ENCODE measurements at regions not wholly inside any gene's neighbourhood (a gene's known extent, or its start where the extent isn't known, plus 50 kb on each side); places are given as distances from the start of the nearest gene placed in this dataset.
"Not testable (repeated sequence)": the region's sequence is repeated elsewhere in the genome, so short reads cannot be mapped to it uniquely, and the experiment has no call there.

GRCh38 chr5:20833081-20833627, 845.2 kb upstream of the CDH18 start:
- no peak for TF ChIP-seq ZNF274 (IDR thresholded peaks at IDR 0.05; ENCODE audit: low read depth, low read length)
- no peak overlapping the region for H3K4me3 ChIP-seq (ENCODE audit: low read length)

GRCh38 chr5:20832204-20833080, 844.4 kb upstream of the CDH18 start:
- no peak for TF ChIP-seq ZNF274 (IDR thresholded peaks at IDR 0.05; ENCODE audit: low read depth, low read length)
- H3K4me3 ChIP-seq (ENCODE audit: low read length), result no peak overlapping the region

GRCh38 chr5:20825951-20826350, 838.0 kb upstream of the CDH18 start:
- not testable (repeated sequence) for H3K4me3 ChIP-seq (ENCODE audit: low read length)

GRCh38 chr5:20797216-20797615, 809.2 kb upstream of the CDH18 start:
- not testable (repeated sequence) for H3K4me3 ChIP-seq (ENCODE audit: low read length)

- H3K4me3 ChIP-seq (ENCODE audit: low read length), result not testable (repeated sequence)
Measured at GRCh38 chr5:20784755-20785154, 796.8 kb upstream of the CDH18 start.

GRCh38 chr5:20783484-20783883, 795.5 kb upstream of the CDH18 start:
- not testable (repeated sequence) for H3K4me3 ChIP-seq (ENCODE audit: low read length)

GRCh38 chr5:20771338-20771737, 783.3 kb upstream of the CDH18 start:
- not testable (repeated sequence) for H3K4me3 ChIP-seq (ENCODE audit: low read length)

GRCh38 chr5:20765074-20765473, 777.1 kb upstream of the CDH18 start:
- not testable (repeated sequence) for H3K4me3 ChIP-seq (ENCODE audit: low read length)

GRCh38 chr5:20759459-20759858, 771.5 kb upstream of the CDH18 start:
- not testable (repeated sequence) for H3K4me3 ChIP-seq (ENCODE audit: low read length)

- not testable (repeated sequence) for H3K4me3 ChIP-seq (ENCODE audit: low read length)
Measured at GRCh38 chr5:20752179-20752578, 764.2 kb upstream of the CDH18 start.

- H3K4me3 ChIP-seq (ENCODE audit: low read length), result not testable (repeated sequence)
Measured at GRCh38 chr5:20735715-20736114, 747.7 kb upstream of the CDH18 start.

- H3K4me3 ChIP-seq (ENCODE audit: low read length), result not testable (repeated sequence)
Measured at GRCh38 chr5:20732223-20732622, 744.2 kb upstream of the CDH18 start.

- H3K4me3 ChIP-seq (ENCODE audit: low read length), result not testable (repeated sequence)
Measured at GRCh38 chr5:20721286-20721685, 733.3 kb upstream of the CDH18 start.

GRCh38 chr5:20711520-20712155, 723.6 kb upstream of the CDH18 start:
- not testable (repeated sequence) for H3K4me3 ChIP-seq (ENCODE audit: low read length)

- H3K4me3 ChIP-seq (ENCODE audit: low read length), result not testable (repeated sequence)
Measured at GRCh38 chr5:20707634-20708033, 719.6 kb upstream of the CDH18 start.

- TF ChIP-seq ZNF274 (IDR thresholded peaks at IDR 0.05; ENCODE audit: low read depth, low read length), result no peak
- H3K4me3 ChIP-seq (ENCODE audit: low read length), result no peak overlapping the region
Measured at GRCh38 chr5:20694121-20694520, 706.1 kb upstream of the CDH18 start.
